ENCODE measurements at regions not wholly inside any gene's neighbourhood (a gene's known extent, or its start where the extent isn't known, plus 50 kb on each side); places are given as distances from the start of the nearest gene placed in this dataset.
A peak's percentile ranks its signal among the peaks of the same experiment; 100 is the strongest.
"Not testable (repeated sequence)": the region's sequence is repeated elsewhere in the genome, so short reads cannot be mapped to it uniquely, and the experiment has no call there.

- Histone ChIP-seq H3K4me3 (no peak overlapping the region), H3K4me1 (no peaks in the 10 kb centered on the region), H3K9me3 (no peaks in the 10 kb centered on the region), H3K27me3 (no peaks in the 10 kb centered on the region), H3K27ac (replicated peaks in 1 of 4) (no peak overlapping the region), H3K36me3 (no peaks in the 10 kb centered on the region)
- DNase-seq (ENCODE audit: extremely low spot score) = no peak
- TF ChIP-seq CTCF (IDR thresholded peaks at IDR 0.05) = no peak
- TF ChIP-seq POLR2A (IDR thresholded peaks at IDR 0.05; ENCODE audit: low read depth) = no peak
- no peak for TF ChIP-seq EP300 (IDR thresholded peaks at IDR 0.05)
- intact Hi-C loops (cut with DNase I) = no loop called here
These were observed 523.2 kb upstream of the ZNF717 start for GRCh38 chr3:76308541-76308940.

GRCh38 chr3:76310089-76310488 is 524.7 kb upstream of the ZNF717 start:
- 76% methylated on average over 8 of the region's 8 CpGs for WGBS
- no peak overlapping the region for H3K4me3 ChIP-seq
- H3K9me3 ChIP-seq = no peaks in the 10 kb centered on the region
- TF ChIP-seq EP300 (IDR thresholded peaks at IDR 0.05) (no peak), POLR2AphosphoS5 (IDR thresholded peaks at IDR 0.05) (no peak), CTCF (IDR thresholded peaks at IDR 0.05) (no peak), POLR2A (IDR thresholded peaks at IDR 0.05; ENCODE audit: low read depth) (no peak)
- no peaks in the 10 kb centered on the region for H3K36me3 ChIP-seq
- DNase-seq (ENCODE audit: extremely low spot score) = no peak
- no peaks in the 10 kb centered on the region for H3K4me1 ChIP-seq
- intact Hi-C loops (cut with DNase I) = no loop called here
- no peaks in the 10 kb centered on the region for H3K27me3 ChIP-seq
- H3K27ac ChIP-seq (replicated peaks in 1 of 4) = no peak overlapping the region

- intact Hi-C loops (cut with DNase I) = no loop called here
- H3K36me3 ChIP-seq = no peaks in the 10 kb centered on the region
- WGBS = 59% methylated on average over 7 of the region's 7 CpGs
- H3K27ac ChIP-seq (replicated peaks in 1 of 4) = no peak overlapping the region
- no peaks in the 10 kb centered on the region for H3K27me3 ChIP-seq
- no peak for DNase-seq (ENCODE audit: extremely low spot score)
- H3K4me1 ChIP-seq = no peaks in the 10 kb centered on the region
- peak overlapping the region in 1 of 4 donors; percentile 20 for H3K4me3 ChIP-seq
- no peak for TF ChIP-seq POLR2A (IDR thresholded peaks at IDR 0.05; ENCODE audit: low read depth)
- TF ChIP-seq POLR2AphosphoS5 (IDR thresholded peaks at IDR 0.05) = no peak
- TF ChIP-seq EP300 (IDR thresholded peaks at IDR 0.05) = no peak
- no peak for TF ChIP-seq CTCF (IDR thresholded peaks at IDR 0.05)
- H3K9me3 ChIP-seq = peaks cover 0 to under 1% (median 0%) of the 10 kb centered on the region in 4 donors
These were observed 525.3 kb upstream of the ZNF717 start for GRCh38 chr3:76310667-76311066.

GRCh38 chr3:76311941-76312340 is 526.6 kb upstream of the ZNF717 start:
- no peak overlapping the region for H3K4me3 ChIP-seq
- 19% methylated on average over 4 of the region's 4 CpGs for WGBS
- TF ChIP-seq POLR2AphosphoS5 (IDR thresholded peaks at IDR 0.05) (no peak), EP300 (IDR thresholded peaks at IDR 0.05) (no peak), POLR2A (IDR thresholded peaks at IDR 0.05; ENCODE audit: low read depth) (no peak), CTCF (IDR thresholded peaks at IDR 0.05) (no peak)
- no peaks in the 10 kb centered on the region for H3K36me3 ChIP-seq
- H3K4me1 ChIP-seq = no peaks in the 10 kb centered on the region
- no peaks in the 10 kb centered on the region for H3K27me3 ChIP-seq
- no peak for DNase-seq (ENCODE audit: extremely low spot score)
- H3K27ac ChIP-seq (replicated peaks in 1 of 4) = no peak overlapping the region
- peaks cover 0 to 7% (median 4%) of the 10 kb centered on the region in 4 donors for H3K9me3 ChIP-seq
- intact Hi-C loops (cut with DNase I) = no loop called here

GRCh38 chr3:76315906-76316305 is 530.6 kb upstream of the ZNF717 start:
- DNase-seq (ENCODE audit: extremely low spot score); H3K4me3 ChIP-seq; H3K36me3 ChIP-seq; H3K9me3 ChIP-seq; H3K27me3 ChIP-seq; intact Hi-C loops (cut with DNase I); H3K4me1 ChIP-seq; H3K27ac ChIP-seq (replicated peaks in 1 of 4): not testable (repeated sequence)
- WGBS = 89% methylated on average over 6 of the region's 6 CpGs

Data from esophagus muscularis mucosa (tissue), 4 donors.